ENCODE measurements at regions not wholly inside any gene's neighbourhood (a gene's known extent, or its start where the extent isn't known, plus 50 kb on each side); places are given as distances from the start of the nearest gene placed in this dataset.

- ChIA-PET CTCF (interaction anchor here (1.1 kb wide), 1 partner anchor 36 kb away, joined by 3 read pairs; no protein-coding TSS in a partner anchor), POLR2A (no interaction called here)
- Mint-ChIP-seq H3K36me3 (no peaks in the 10 kb centered on the region), H3K4me3 (no peak overlapping the region), H3K4me1 (no peaks in the 10 kb centered on the region), H3K27me3 (ENCODE audit: low read depth) (no peaks in the 10 kb centered on the region; the same call in 1 of the 2 replicates), H3K9me3 (no peaks in the 10 kb centered on the region), H3K27ac (no peak overlapping the region)
- DNase-seq (ENCODE audit: low spot score) (no peak), ATAC-seq (no peak)
- TF ChIP-seq ZNF423 (CRISPR knock-in tag; IDR thresholded peaks at IDR 0.05): no peak
- TF ChIP-seq FOXP4 (CRISPR knock-in tag; IDR thresholded peaks at IDR 0.05): no peak
- no peak for TF ChIP-seq MAX (CRISPR knock-in tag; IDR thresholded peaks at IDR 0.05)
- TF ChIP-seq ERG (CRISPR knock-in tag; IDR thresholded peaks at IDR 0.05): no peak
- TF ChIP-seq HMGA2 (CRISPR knock-in tag; IDR thresholded peaks at IDR 0.05): no peak
- TF ChIP-seq TP53 (CRISPR knock-in tag; IDR thresholded peaks at IDR 0.05): no peak
- TF ChIP-seq ESRRA (CRISPR knock-in tag; IDR thresholded peaks at IDR 0.05; ENCODE audit: borderline replicate concordance): no peak
- no peak for TF ChIP-seq JAZF1 (CRISPR knock-in tag; IDR thresholded peaks at IDR 0.05)
- no peak for TF ChIP-seq NFATC4 (CRISPR knock-in tag; IDR thresholded peaks at IDR 0.05)
- TF ChIP-seq ZNF425 (CRISPR knock-in tag; conservative IDR thresholded peaks at IDR 0.05): no peak
- no peak for TF ChIP-seq ZNF396 (CRISPR knock-in tag; IDR thresholded peaks at IDR 0.05; ENCODE audit: borderline replicate concordance)
- TF ChIP-seq GRHL2 (CRISPR knock-in tag; IDR thresholded peaks at IDR 0.05; ENCODE audit: insufficient replicate concordance, severe bottlenecking): no peak
- no peak for TF ChIP-seq NFYB (CRISPR knock-in tag; conservative IDR thresholded peaks at IDR 0.05; ENCODE audit: low read depth)
- TF ChIP-seq NR1H2 (CRISPR knock-in tag; IDR thresholded peaks at IDR 0.05): no peak
- no peak for TF ChIP-seq RORB (CRISPR knock-in tag; IDR thresholded peaks at IDR 0.05)
- no peak for TF ChIP-seq IRF1 (CRISPR knock-in tag; IDR thresholded peaks at IDR 0.05)
- no peak for TF ChIP-seq ATF6 (CRISPR knock-in tag; IDR thresholded peaks at IDR 0.05)
- TF ChIP-seq TEAD4 (CRISPR knock-in tag; IDR thresholded peaks at IDR 0.05): no peak
- TF ChIP-seq CREB1 (CRISPR knock-in tag; IDR thresholded peaks at IDR 0.05): no peak
Measured at GRCh38 chr13:111031531-111031961, 83.6 kb upstream of the ARHGEF7 start.
